HG03025 (cell line): ENCODE measurements at regions not wholly inside any gene's neighbourhood (a gene's known extent, or its start where the extent isn't known, plus 50 kb on each side); places are given as distances from the start of the nearest gene placed in this dataset.

Source experiments
- ATAC-seq: cut with Tn5 transposase; IDR thresholded peaks from one replicate; pipeline ENCODE4 v1.9.1; 2021; ENCODE audit warnings: mild to moderate bottlenecking, moderate library complexity; ENCODE audit not compliant: unreplicated experiment, low FRiP score

- no peak for ATAC-seq
These were observed 96.4 kb downstream of the BANF2 start for GRCh38 chr20:17796091-17796563.

GRCh38 chr20:17795501-17796071, 95.8 kb downstream of the BANF2 start:
- ATAC-seq: no peak

- no peak for ATAC-seq
These were observed 95.2 kb downstream of the BANF2 start for GRCh38 chr20:17795003-17795402.

GRCh38 chr20:17794400-17794799, 94.6 kb downstream of the BANF2 start:
- no peak for ATAC-seq

- ATAC-seq: no peak
These were observed 94.2 kb downstream of the BANF2 start for GRCh38 chr20:17793986-17794385.

- no peak for ATAC-seq
These were observed 90.5 kb downstream of the BANF2 start for GRCh38 chr20:17790296-17790695.

- ATAC-seq: no peak
These were observed 88.0 kb downstream of the BANF2 start for GRCh38 chr20:17787816-17788215.

- ATAC-seq: no peak
These were observed 86.5 kb downstream of the BANF2 start for GRCh38 chr20:17786221-17786718.
